ENCODE measurements at regions not wholly inside any gene's neighbourhood (a gene's known extent, or its start where the extent isn't known, plus 50 kb on each side); places are given as distances from the start of the nearest gene placed in this dataset.

DNA sequence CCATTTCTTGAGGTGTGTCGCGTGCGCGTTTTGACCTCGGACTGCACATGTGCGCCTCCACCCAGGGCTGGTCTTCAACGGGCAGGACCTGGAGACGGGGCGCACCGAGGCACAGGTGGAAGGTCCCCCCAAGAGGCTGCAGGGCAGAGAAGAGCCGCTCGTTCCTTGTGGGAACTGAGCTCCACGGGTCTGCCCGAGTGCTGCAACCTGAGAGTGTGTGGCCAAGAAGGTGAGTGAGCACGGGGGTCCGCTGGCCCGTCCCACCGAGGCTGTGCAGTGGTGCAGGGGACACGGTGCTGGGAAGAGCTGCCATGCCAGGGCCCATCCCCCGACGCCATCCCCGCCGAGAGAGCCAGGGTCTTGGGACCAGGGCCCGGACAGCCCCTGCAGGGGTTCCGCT, 268.3 kb downstream of the GALR1 start:
- DNase-seq (ENCODE audit: low spot score): no peak

GRCh38 chr18:77520767-77521166, 271.1 kb downstream of the GALR1 start:
- DNase-seq (ENCODE audit: low spot score): no peak

GRCh38 chr18:77522051-77522675, 272.5 kb downstream of the GALR1 start:
- no peak for DNase-seq (ENCODE audit: low spot score)

DNA sequence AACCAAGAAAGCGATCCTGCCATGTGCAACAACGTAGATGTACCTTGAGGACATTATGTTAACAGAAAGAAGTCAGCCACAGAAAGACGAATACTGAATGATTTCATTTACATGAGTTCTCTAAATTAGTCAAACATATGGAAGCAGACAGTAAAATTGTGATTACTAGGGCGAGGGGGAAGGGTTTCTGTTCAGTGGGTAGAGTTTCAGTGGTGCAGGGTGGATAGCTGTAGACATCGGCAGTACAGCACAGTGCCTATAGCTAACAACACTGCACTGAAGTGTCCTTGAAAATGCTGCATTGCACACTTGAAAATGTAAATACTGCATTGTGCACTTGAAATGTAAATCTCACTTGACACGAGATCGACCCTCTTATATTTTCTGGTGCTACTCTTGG, 275.3 kb downstream of the GALR1 start:
- DNase-seq (ENCODE audit: low spot score): no peak

DNA sequence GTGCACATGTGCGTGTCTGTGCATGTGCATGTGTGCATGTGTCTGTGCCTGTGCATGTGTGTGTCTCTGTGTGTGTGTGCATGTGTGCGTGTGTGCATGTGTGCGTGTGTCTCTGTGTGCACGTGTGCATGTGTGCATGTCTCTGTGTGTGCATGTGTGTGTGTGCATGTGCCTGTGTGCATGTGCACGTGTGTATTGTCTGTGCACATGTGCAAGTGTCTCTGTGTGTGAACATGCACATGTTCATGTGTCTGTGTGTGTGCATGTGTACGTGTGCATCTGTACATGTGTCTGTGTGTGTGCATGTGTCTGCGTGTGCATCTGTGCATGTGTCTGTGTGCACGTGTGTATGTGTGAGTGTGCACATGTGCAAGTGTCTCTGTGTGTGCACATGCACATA, 277.3 kb downstream of the GALR1 start:
- no peak for DNase-seq (ENCODE audit: low spot score)

- no peak for DNase-seq (ENCODE audit: low spot score)
These were observed 279.2 kb downstream of the GALR1 start for GRCh38 chr18:77528872-77529271.

- no peak for DNase-seq (ENCODE audit: low spot score)
These were observed 280.0 kb downstream of the GALR1 start for GRCh38 chr18:77529492-77530176.

- DNase-seq (ENCODE audit: low spot score): no peak
These were observed 281.1 kb downstream of the GALR1 start for GRCh38 chr18:77530732-77531131.

DNA sequence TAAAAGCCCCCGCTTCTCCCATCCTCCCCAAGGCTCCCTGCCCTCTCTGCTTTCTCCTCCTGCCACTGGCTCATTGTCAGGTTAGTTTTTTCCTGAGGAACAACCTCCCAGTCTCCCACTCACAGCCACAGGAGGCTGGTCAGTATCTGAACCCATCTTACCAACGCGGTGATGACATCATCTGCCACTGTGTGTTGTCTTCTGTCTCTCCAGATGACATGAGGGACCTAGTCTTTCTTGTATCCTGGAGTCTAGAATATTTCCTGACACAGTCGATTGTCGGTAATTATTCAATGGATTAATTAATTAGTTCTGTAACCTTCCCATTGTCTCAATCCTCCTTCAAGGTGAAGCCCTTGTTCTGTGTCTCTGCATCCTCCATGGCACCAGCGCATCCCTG, 290.2 kb downstream of the GALR1 start:
- no peak for DNase-seq (ENCODE audit: low spot score)

GRCh38 chr18:77544792-77545191, 295.1 kb downstream of the GALR1 start:
- no peak for DNase-seq (ENCODE audit: low spot score)

- DNase-seq (ENCODE audit: low spot score): no peak
These were observed 298.1 kb downstream of the GALR1 start for GRCh38 chr18:77547757-77548156.

DNA sequence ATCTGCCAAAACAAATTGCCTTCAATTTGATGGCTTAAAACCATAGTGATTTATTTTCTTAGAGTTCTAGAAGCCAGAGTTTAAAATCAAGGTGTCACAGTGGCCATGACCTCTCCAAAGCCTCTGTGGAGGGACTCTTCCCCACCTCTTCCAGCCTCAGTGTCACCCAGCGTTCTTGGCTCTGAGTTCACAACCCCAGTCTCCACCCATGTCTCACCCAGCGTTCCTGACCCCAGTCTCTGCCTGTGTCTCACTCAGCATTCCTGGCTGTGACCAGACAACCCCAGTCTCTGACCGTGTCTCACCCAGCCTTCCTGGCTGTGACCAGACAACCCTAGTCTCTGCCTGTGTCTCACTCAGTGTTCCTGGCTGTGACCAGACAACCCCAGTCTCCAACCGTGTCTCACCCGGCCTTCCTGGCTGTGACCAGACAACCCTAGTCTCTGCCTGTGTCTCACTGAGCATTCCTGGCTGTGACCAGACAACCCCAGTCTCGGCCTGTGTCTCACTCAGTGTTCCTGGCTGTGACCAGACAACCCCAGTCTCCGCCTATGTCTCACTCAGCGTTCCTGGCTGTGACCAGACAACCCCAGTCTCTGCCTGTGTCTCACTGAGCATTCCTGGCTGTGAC, 299.3 kb downstream of the GALR1 start:
- no peak for DNase-seq (ENCODE audit: low spot score)

GRCh38 chr18:77550625-77551024, 301.0 kb downstream of the GALR1 start:
- DNase-seq (ENCODE audit: low spot score): no peak

- DNase-seq (ENCODE audit: low spot score): no peak
These were observed 301.4 kb downstream of the GALR1 start for GRCh38 chr18:77551055-77551454.

DNA sequence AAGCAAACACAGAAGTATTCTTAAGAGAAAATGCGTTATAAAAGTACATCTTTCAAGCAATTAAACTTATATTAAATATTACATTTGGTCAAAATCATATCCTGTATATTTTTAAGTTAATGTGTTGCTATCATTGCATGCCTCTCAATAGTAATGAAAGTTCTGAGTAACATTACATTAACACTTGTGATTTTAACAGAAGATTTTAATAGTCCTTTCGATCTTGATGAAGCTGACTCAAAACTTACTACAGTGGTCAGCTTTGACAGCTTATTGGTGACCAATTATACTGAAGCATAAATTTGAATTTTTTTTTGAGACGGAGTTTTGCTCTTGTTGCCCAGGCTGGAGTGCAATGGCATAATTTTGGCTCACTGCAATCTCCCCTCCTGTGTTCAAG, 303.3 kb downstream of the GALR1 start:
- no peak for DNase-seq (ENCODE audit: low spot score)

GRCh38 chr18:77554061-77554460, 304.4 kb downstream of the GALR1 start:
- no peak for DNase-seq (ENCODE audit: low spot score)

DNA sequence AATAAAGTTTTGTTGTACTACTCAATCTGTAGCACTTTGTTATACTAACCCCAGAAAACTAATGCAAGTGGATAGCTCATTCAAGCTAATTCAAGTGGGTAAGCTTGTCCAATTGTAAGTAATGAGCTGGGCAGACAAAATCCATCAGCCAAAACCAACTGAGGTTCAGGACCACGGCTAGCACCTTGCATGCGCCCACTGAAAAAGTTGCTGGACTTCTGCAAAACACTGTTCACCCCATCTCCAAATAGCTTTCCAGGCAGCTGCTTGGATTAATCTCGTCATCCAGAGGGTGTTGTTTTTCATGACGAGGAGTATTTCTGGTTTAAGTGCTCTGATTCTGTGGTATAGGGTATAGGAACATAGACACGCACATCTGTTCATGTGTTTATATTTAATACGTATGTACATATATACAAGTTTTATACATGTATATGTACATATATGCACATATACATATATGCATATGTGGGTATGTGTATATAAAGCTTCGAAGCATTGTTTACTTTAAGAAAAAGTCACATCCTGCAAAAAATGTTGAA, 307.5 kb downstream of the GALR1 start:
- peak; percentile 38 for DNase-seq (ENCODE audit: low spot score)

GRCh38 chr18:77559274-77559910, 309.7 kb downstream of the GALR1 start:
- no peak for DNase-seq (ENCODE audit: low spot score)

- DNase-seq (ENCODE audit: low spot score): peak; percentile 26
These were observed 310.8 kb downstream of the GALR1 start for GRCh38 chr18:77560341-77560992.

- no peak for DNase-seq (ENCODE audit: low spot score)
These were observed 317.0 kb downstream of the GALR1 start for GRCh38 chr18:77566604-77567003.

GRCh38 chr18:77567205-77567604, 317.6 kb downstream of the GALR1 start:
- no peak for DNase-seq (ENCODE audit: low spot score)

- DNase-seq (ENCODE audit: low spot score): no peak
These were observed 322.1 kb downstream of the GALR1 start for GRCh38 chr18:77571743-77572142.
